Fibroblast of lung (primary cell): ENCODE measurements at regions not wholly inside any gene's neighbourhood (a gene's known extent, or its start where the extent isn't known, plus 50 kb on each side); places are given as distances from the start of the nearest gene placed in this dataset.
"Not testable (repeated sequence)": the region's sequence is repeated elsewhere in the genome, so short reads cannot be mapped to it uniquely, and the experiment has no call there.

Experiments
- DNase-seq, 2 donors: peaks; one replicate each; pipeline versions ENCODE4 v3.0.0 to v3.0.0-alpha.2; 2010; ENCODE audit warnings: low read depth in 2 of 2
- H2AFZ ChIP-seq: 2 replicates; pipeline ENCODE4 v1.5.1; 2012; ENCODE audit warnings: low read length, control low read depth, inconsistent platforms
- H3K27ac ChIP-seq: 2 replicates; pipeline ENCODE4 v1.5.1; 2011; ENCODE audit warnings: low read length, control low read depth; ENCODE audit not compliant: insufficient read depth
- H3K27me3 ChIP-seq: 2 replicates; pipeline ENCODE4 v1.5.1; 2011; ENCODE audit warnings: mild to moderate bottlenecking, low read length; ENCODE audit not compliant: control insufficient read depth, insufficient read depth
- H3K36me3 ChIP-seq: 2 replicates; pipeline ENCODE4 v1.5.1; 2011; ENCODE audit warnings: low read length; ENCODE audit not compliant: control insufficient read depth, insufficient read depth
- H3K4me1 ChIP-seq: 2 replicates; pipeline ENCODE4 v1.5.1; 2011; ENCODE audit warnings: low read length; ENCODE audit not compliant: control insufficient read depth, insufficient read depth; ENCODE audit errors: extremely low read depth
- H3K4me2 ChIP-seq: 2 replicates; pipeline ENCODE4 v1.5.1; 2011; ENCODE audit warnings: low read length, control low read depth; ENCODE audit not compliant: insufficient read depth; ENCODE audit errors: extremely low read depth
- H3K4me3 ChIP-seq, 4 experiments: fragments of 200-600 bp in 1 of 4; sonication (generic) in 1 of 4; replicated peaks in 1 of 4; 2 replicates each; pipeline ENCODE4 v1.5.1; 2011 to 2016; ENCODE audit warnings: low read length in 4 of 4, low read depth in 3 of 4, mild to moderate bottlenecking in 3 of 4, control low read depth in 2 of 4, inconsistent platforms in 1 of 4, mixed read lengths in 1 of 4; ENCODE audit not compliant: insufficient read depth in 1 of 4; ENCODE audit errors: control extremely low read depth in 1 of 4
- H3K79me2 ChIP-seq: 2 replicates; pipeline ENCODE4 v1.5.1; 2012; ENCODE audit warnings: mild to moderate bottlenecking, low read length, inconsistent platforms; ENCODE audit not compliant: control insufficient read depth, insufficient read depth
- H3K9ac ChIP-seq: 2 replicates; pipeline ENCODE4 v1.5.1; 2011; ENCODE audit warnings: mild to moderate bottlenecking, low read length, control low read depth; ENCODE audit not compliant: insufficient read depth
- H3K9me3 ChIP-seq: 2 replicates; pipeline ENCODE4 v1.5.1; 2012; ENCODE audit warnings: low read depth, low read length; ENCODE audit not compliant: control insufficient read depth, insufficient read depth
- H4K20me1 ChIP-seq: 2 replicates; pipeline ENCODE4 v1.5.1; 2011; ENCODE audit warnings: low read length; ENCODE audit not compliant: control insufficient read depth, insufficient read depth; ENCODE audit errors: extremely low read depth
- EZH2 ChIP-seq: IDR thresholded peaks from 2 replicates; pipeline ENCODE4 v1.5.1; 2012; ENCODE audit warnings: low read length, control low read depth, mild to moderate bottlenecking; ENCODE audit errors: missing control alignments
- TF ChIP-seq, protein P1 (sequence below), 2 donors: IDR thresholded peaks in 1 of 2; conservative IDR thresholded peaks in 1 of 2; 1 replicate in 1 of 2; 2 replicates in 1 of 2; pipeline ENCODE4 v1.5.1; 2011 to 2012; ENCODE audit warnings: low read length in 2 of 2, control low read depth in 1 of 2, inconsistent platforms in 1 of 2, low read depth in 1 of 2, mild to moderate bottlenecking in 1 of 2

DNA sequence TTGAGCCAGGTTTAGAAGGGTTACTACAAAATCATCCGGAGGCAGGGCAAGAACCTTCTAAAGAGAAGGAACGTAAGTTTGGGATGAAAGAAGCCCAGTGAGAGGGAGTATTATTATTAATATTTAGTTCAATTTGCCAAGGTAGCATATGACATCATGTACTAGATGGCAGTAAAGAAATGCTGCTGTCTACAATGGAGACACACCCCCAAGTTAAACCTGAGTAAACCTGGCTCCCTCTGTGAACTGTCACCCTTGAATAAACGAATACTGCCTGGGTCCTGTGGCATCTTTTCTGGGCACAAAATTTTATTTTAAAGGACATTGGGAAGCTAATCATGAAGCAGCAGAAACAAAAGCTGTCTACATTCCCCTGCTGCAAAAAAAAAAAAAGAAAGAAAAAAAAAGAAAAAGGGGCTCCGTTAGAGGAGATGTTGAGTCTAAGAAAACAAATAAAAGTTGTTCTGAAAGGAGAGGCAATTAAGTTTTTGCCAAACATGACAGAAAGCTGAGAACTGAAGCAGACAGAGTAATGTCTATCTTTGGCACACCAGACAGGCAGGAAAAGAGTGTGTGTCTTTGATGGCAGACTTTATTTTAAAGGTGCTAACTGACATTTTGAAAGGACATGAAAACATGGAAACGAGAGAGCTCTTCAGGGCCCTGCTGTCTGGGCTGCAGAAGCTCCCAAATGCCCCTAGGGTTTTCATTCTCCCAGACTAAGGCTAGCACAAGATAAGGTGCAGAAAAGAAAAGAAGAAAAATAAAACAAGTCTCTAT is 557.7 kb upstream of the CHAC2 start:
- H3K27me3 ChIP-seq: no peaks in the 10 kb centered on the region
- H3K27ac ChIP-seq: no peak overlapping the region
- H3K9me3 ChIP-seq: no peaks in the 10 kb centered on the region
- H3K4me1 ChIP-seq: no peaks in the 10 kb centered on the region
- TF ChIP-seq, protein P1, sequence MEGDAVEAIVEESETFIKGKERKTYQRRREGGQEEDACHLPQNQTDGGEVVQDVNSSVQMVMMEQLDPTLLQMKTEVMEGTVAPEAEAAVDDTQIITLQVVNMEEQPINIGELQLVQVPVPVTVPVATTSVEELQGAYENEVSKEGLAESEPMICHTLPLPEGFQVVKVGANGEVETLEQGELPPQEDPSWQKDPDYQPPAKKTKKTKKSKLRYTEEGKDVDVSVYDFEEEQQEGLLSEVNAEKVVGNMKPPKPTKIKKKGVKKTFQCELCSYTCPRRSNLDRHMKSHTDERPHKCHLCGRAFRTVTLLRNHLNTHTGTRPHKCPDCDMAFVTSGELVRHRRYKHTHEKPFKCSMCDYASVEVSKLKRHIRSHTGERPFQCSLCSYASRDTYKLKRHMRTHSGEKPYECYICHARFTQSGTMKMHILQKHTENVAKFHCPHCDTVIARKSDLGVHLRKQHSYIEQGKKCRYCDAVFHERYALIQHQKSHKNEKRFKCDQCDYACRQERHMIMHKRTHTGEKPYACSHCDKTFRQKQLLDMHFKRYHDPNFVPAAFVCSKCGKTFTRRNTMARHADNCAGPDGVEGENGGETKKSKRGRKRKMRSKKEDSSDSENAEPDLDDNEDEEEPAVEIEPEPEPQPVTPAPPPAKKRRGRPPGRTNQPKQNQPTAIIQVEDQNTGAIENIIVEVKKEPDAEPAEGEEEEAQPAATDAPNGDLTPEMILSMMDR (conservative IDR thresholded peaks at IDR 0.05 in 1 of 2, IDR thresholded peaks at IDR 0.05 in 1 of 2; ENCODE audit: low read depth in 1 of 2, low read length in 2 of 2): no peak
- no peak for TF ChIP-seq EZH2
- no peaks in the 10 kb centered on the region for H3K79me2 ChIP-seq
- H4K20me1 ChIP-seq: no peaks in the 10 kb centered on the region
- no peak for DNase-seq
- no peak overlapping the region for H3K4me3 ChIP-seq
- no peak overlapping the region for H3K9ac ChIP-seq
- no peak overlapping the region for H2AFZ ChIP-seq
- H3K4me2 ChIP-seq: no peak overlapping the region
- no peaks in the 10 kb centered on the region for H3K36me3 ChIP-seq

GRCh38 chr2:53208815-53209214 is 558.8 kb upstream of the CHAC2 start:
- Histone ChIP-seq H3K4me2 (no peak overlapping the region), H2AFZ (no peak overlapping the region), H3K36me3 (no peaks in the 10 kb centered on the region), H3K27ac (no peak overlapping the region), H3K79me2 (no peaks in the 10 kb centered on the region), H3K9ac (no peak overlapping the region), H3K9me3 (no peaks in the 10 kb centered on the region), H4K20me1 (no peaks in the 10 kb centered on the region), H3K4me1 (no peaks in the 10 kb centered on the region), H3K27me3 (no peaks in the 10 kb centered on the region), H3K4me3 (no peak overlapping the region)
- TF ChIP-seq, protein P1 (conservative IDR thresholded peaks at IDR 0.05 in 1 of 2, IDR thresholded peaks at IDR 0.05 in 1 of 2; ENCODE audit: low read depth in 1 of 2, low read length in 2 of 2): no peak
- no peak for TF ChIP-seq EZH2
- no peak for DNase-seq

GRCh38 chr2:53206226-53206625 is 561.4 kb upstream of the CHAC2 start:
- not testable (repeated sequence) for H2AFZ ChIP-seq, H3K4me2 ChIP-seq, H3K79me2 ChIP-seq, H3K4me3 ChIP-seq, H3K4me1 ChIP-seq, H3K9ac ChIP-seq, H4K20me1 ChIP-seq, DNase-seq, H3K9me3 ChIP-seq, H3K27ac ChIP-seq, H3K27me3 ChIP-seq, H3K36me3 ChIP-seq
